CD14-positive monocyte (primary cell): ENCODE measurements at regions not wholly inside any gene's neighbourhood (a gene's known extent, or its start where the extent isn't known, plus 50 kb on each side); places are given as distances from the start of the nearest gene placed in this dataset.

Experiments used
- DNase-seq, 3 donors: peaks; one replicate each; pipeline ENCODE4 v3.0.0-alpha.2; 2011 to 2022
- H2AFZ ChIP-seq: 2 replicates; pipeline ENCODE4 v1.6.0; 2012; ENCODE audit warnings: mild to moderate bottlenecking, low read depth, low read length, inconsistent platforms; ENCODE audit not compliant: insufficient read depth, poor library complexity, severe bottlenecking
- H3K27ac ChIP-seq, 2 donors: 1 replicate in 1 of 2; 2 replicates in 1 of 2; pipeline ENCODE4 v1.5.1; 2012 to 2013; ENCODE audit warnings: low read length in 2 of 2, control low read depth in 1 of 2, inconsistent platforms in 1 of 2, low read depth in 1 of 2, mild to moderate bottlenecking in 1 of 2
- H3K27me3 ChIP-seq, 2 donors: one replicate each; pipeline versions ENCODE4 v1.6.0 to v1.6.1; 2011 to 2013; ENCODE audit warnings: low read length in 2 of 2; ENCODE audit not compliant: control insufficient read depth in 2 of 2, insufficient read depth in 2 of 2
- H3K36me3 ChIP-seq, 2 donors: replicated peaks in 1 of 2; 1 replicate in 1 of 2; 2 replicates in 1 of 2; pipeline versions ENCODE4 v1.5.1 to v1.6.1; 2012 to 2013; ENCODE audit warnings: low read length in 2 of 2, control low read depth in 1 of 2, inconsistent platforms in 1 of 2, mild to moderate bottlenecking in 1 of 2; ENCODE audit not compliant: insufficient read depth in 2 of 2, control insufficient read depth in 1 of 2
- H3K4me1 ChIP-seq, 2 donors: 1 replicate in 1 of 2; 2 replicates in 1 of 2; pipeline versions ENCODE4 v1.5.1 to v1.6.1; 2012 to 2013; ENCODE audit warnings: low read length in 2 of 2, control low read depth in 1 of 2, inconsistent platforms in 1 of 2, mild to moderate bottlenecking in 1 of 2, moderate library complexity in 1 of 2; ENCODE audit not compliant: insufficient read depth in 2 of 2, control insufficient read depth in 1 of 2
- H3K4me2 ChIP-seq: replicated peaks from 2 replicates; pipeline ENCODE3; 2012; ENCODE audit warnings: low read length, moderate library complexity, mild to moderate bottlenecking; ENCODE audit not compliant: poor library complexity, severe bottlenecking; ENCODE audit errors: extremely low read depth
- H3K4me3 ChIP-seq, 3 experiments: fragments of 200-600 bp in 1 of 3; sonication (generic) in 1 of 3; replicated peaks in 1 of 3; 1 replicate in 2 of 3; 2 replicates in 1 of 3; pipeline ENCODE4 v1.5.1; 2011 to 2013; ENCODE audit warnings: low read length in 3 of 3, mild to moderate bottlenecking in 3 of 3, control low read depth in 2 of 3, low read depth in 2 of 3, inconsistent platforms in 1 of 3, moderate library complexity in 1 of 3
- H3K79me2 ChIP-seq: 2 replicates; pipeline ENCODE4 v1.6.0; 2012; ENCODE audit warnings: mild to moderate bottlenecking, control low read depth, inconsistent platforms, low read length, moderate library complexity; ENCODE audit not compliant: insufficient read depth
- H3K9ac ChIP-seq: 2 replicates; pipeline ENCODE4 v1.6.0; 2017; ENCODE audit warnings: low read length, mild to moderate bottlenecking; ENCODE audit not compliant: insufficient read depth, poor library complexity, severe bottlenecking
- H3K9me3 ChIP-seq, 2 donors: replicated peaks in 1 of 2; 1 replicate in 1 of 2; 2 replicates in 1 of 2; pipeline versions ENCODE4 v1.5.1 to v1.6.1; 2012 to 2013; ENCODE audit warnings: low read length in 2 of 2, control low read depth in 1 of 2; ENCODE audit not compliant: control insufficient read depth in 1 of 2, insufficient read depth in 1 of 2
- H4K20me1 ChIP-seq: 2 replicates; pipeline ENCODE4 v1.6.0; 2012; ENCODE audit warnings: mild to moderate bottlenecking, low read length, control low read depth, moderate library complexity; ENCODE audit not compliant: insufficient read depth
- H3K27ac Mint-ChIP-seq, 7 donors: one replicate each; pipeline ENCODE4 v1.8.0; 2020; ENCODE audit warnings: mild to moderate bottlenecking in 7 of 7, mixed read lengths in 7 of 7, moderate library complexity in 6 of 7, inconsistent platforms in 2 of 7
- H3K27me3 Mint-ChIP-seq, 3 donors: one replicate each; pipeline ENCODE4 v1.8.0; 2021 to 2022; ENCODE audit warnings: low read depth in 3 of 3, mild to moderate bottlenecking in 3 of 3, mixed read lengths in 3 of 3, moderate library complexity in 3 of 3, inconsistent platforms in 1 of 3
- H3K36me3 Mint-ChIP-seq, 2 donors: one replicate each; pipeline ENCODE4 v1.8.0; 2020; ENCODE audit warnings: mixed read lengths in 2 of 2, inconsistent platforms in 1 of 2, mild to moderate bottlenecking in 1 of 2
- H3K4me1 Mint-ChIP-seq: one replicate; pipeline ENCODE4 v1.8.0; 2020; ENCODE audit warnings: mild to moderate bottlenecking, mixed read lengths
- H3K4me3 Mint-ChIP-seq, 2 donors: one replicate each; pipeline ENCODE4 v1.8.0; 2020; ENCODE audit warnings: mild to moderate bottlenecking in 2 of 2, mixed read lengths in 2 of 2, moderate library complexity in 1 of 2
- H3K9me3 Mint-ChIP-seq, 7 donors: one replicate each; pipeline ENCODE4 v1.8.0; 2020 to 2022; ENCODE audit warnings: mixed read lengths in 7 of 7, mild to moderate bottlenecking in 6 of 7, moderate library complexity in 6 of 7, inconsistent platforms in 2 of 7
- CTCF ChIP-seq: fragments of 200-600 bp; IDR thresholded peaks from one replicate; pipeline ENCODE4 v1.8.0; 2022; ENCODE audit warnings: antibody characterized with exemption, mild to moderate bottlenecking
- WGBS: methylation state at CpG from one replicate; pipeline ENCODE4 v1.1.5; 2013; ENCODE audit warnings: missing lambda C conversion rate; ENCODE audit not compliant: insufficient coverage; 5-methylcytosine and 5-hydroxymethylcytosine counted together
- intact Hi-C, 2 donors: fragments of 100-400 bp; cut with micrococcal nuclease; formaldehyde crosslinking; loops; one replicate each; pipeline versions ENCODE4 v1.15.0 to v1.15.1; 2023

- Histone ChIP-seq H3K9ac (no peak overlapping the region), H3K36me3 (no peaks in the 10 kb centered on the region), H3K4me3 (no peak overlapping the region), H4K20me1 (no peaks in the 10 kb centered on the region), H3K9me3 (peaks cover 14 to 22% of the 10 kb centered on the region in 2 donors), H3K27ac (no peak overlapping the region), H3K79me2 (no peaks in the 10 kb centered on the region), H2AFZ (no peak overlapping the region), H3K27me3 (no peaks in the 10 kb centered on the region), H3K4me2 (no peak overlapping the region), H3K4me1 (no peaks in the 10 kb centered on the region)
- Mint-ChIP-seq H3K36me3 (no peaks in the 10 kb centered on the region), H3K27me3 (peaks cover 0 to 3% (median 0%) of the 10 kb centered on the region in 3 donors), H3K4me1 (no peaks in the 10 kb centered on the region), H3K9me3 (peaks cover 4 to 19% (median 10%) of the 10 kb centered on the region in 7 donors), H3K4me3 (no peak overlapping the region), H3K27ac (no peak overlapping the region)
- no peak for DNase-seq
- no peak for TF ChIP-seq CTCF
- intact Hi-C loops = no loop called here
Measured at GRCh38 chr3:96706509-96706908, 107.9 kb upstream of the EPHA6 start.

- Mint-ChIP-seq H3K27me3 (peaks cover 0 to 3% (median 0%) of the 10 kb centered on the region in 3 donors), H3K36me3 (no peaks in the 10 kb centered on the region), H3K4me1 (no peaks in the 10 kb centered on the region), H3K4me3 (no peak overlapping the region), H3K27ac (no peak overlapping the region), H3K9me3 (peaks cover 0 to 3% (median 2%) of the 10 kb centered on the region in 7 donors)
- H3K9me3 ChIP-seq = no peaks in the 10 kb centered on the region
- no peaks in the 10 kb centered on the region for H4K20me1 ChIP-seq
- no peak overlapping the region for H3K4me3 ChIP-seq
- H3K4me1 ChIP-seq = no peaks in the 10 kb centered on the region
- DNase-seq = no peak
- no peak overlapping the region for H3K4me2 ChIP-seq
- intact Hi-C loops = no loop called here
- H2AFZ ChIP-seq = no peak overlapping the region
- no peaks in the 10 kb centered on the region for H3K27me3 ChIP-seq
- TF ChIP-seq CTCF = no peak
- H3K27ac ChIP-seq = no peak overlapping the region
- no peaks in the 10 kb centered on the region for H3K79me2 ChIP-seq
- H3K36me3 ChIP-seq = no peaks in the 10 kb centered on the region
- H3K9ac ChIP-seq = no peak overlapping the region
- no CpG with 5 or more reads among the region's 2 CpGs for WGBS
Measured at GRCh38 chr3:96711816-96712215, 102.6 kb upstream of the EPHA6 start.
